ENCODE measurements at regions not wholly inside any gene's neighbourhood (a gene's known extent, or its start where the extent isn't known, plus 50 kb on each side); places are given as distances from the start of the nearest gene placed in this dataset.

DNA sequence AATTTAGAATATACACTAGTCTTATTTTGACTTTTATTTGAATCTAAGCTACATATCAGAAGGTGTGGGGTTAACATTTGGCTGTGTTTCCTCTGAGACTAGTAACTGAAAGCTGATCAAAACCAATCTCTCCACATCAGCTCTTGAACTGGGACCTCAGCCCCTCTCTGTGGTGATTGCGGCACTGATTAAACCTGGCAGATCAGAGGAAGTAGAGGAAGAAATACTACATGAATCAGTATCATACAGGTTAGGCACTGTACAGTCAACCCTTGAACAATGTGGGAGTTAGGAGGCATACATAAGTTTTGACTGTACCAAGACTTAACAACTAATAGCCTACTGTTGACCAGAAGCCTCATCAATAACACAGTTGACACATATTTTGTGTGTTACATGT is 122.5 kb upstream of the C1orf87 start:
- 92% methylated on average over 1 of the region's 1 CpG; no CpG with 5 or more reads in 1 of the 2 experiments for WGBS, 2 experiments (ENCODE audit: extremely low coverage in 1 of 2, insufficient coverage in 1 of 2, insufficient read length in 1 of 2, insufficient replicate concordance in 2 of 2, low coverage in 1 of 2, low lambda C conversion rate in 2 of 2, missing lambda C conversion rate in 1 of 2)
- H2BK12ac ChIP-seq (ENCODE audit: low read depth, low read length), result no peak overlapping the region
- no peaks in the 10 kb centered on the region for H3K23me2 ChIP-seq (ENCODE audit: low read depth, low read length)
- no peak overlapping the region for H2AK5ac ChIP-seq (ENCODE audit: low read depth, low read length)
- TF ChIP-seq POLR2A (IDR thresholded peaks at IDR 0.05; ENCODE audit: control extremely low read depth in 1 of 2, low read depth in 2 of 2, low read length in 2 of 2) (no peak), HDAC2 (IDR thresholded peaks at IDR 0.05; ENCODE audit: borderline replicate concordance in 1 of 2, low read depth in 2 of 2, low read length in 2 of 2) (no peak), SRF (IDR thresholded peaks at IDR 0.05; ENCODE audit: low read depth, low read length) (no peak), TAF7 (optimal IDR thresholded peaks at IDR 0.05; ENCODE audit: borderline replicate concordance, low read depth, low read length) (no peak), RBBP5 (IDR thresholded peaks at IDR 0.05; ENCODE audit: borderline replicate concordance, low read depth, low read length) (no peak), HDAC6 (IDR thresholded peaks at IDR 0.05; ENCODE audit: low read depth, low read length) (no peak), BRCA1 (IDR thresholded peaks at IDR 0.05; ENCODE audit: low read depth, low read length) (no peak), KDM1A (IDR thresholded peaks at IDR 0.05; ENCODE audit: borderline replicate concordance, low read length) (no peak), EGR1 (IDR thresholded peaks at IDR 0.05; ENCODE audit: borderline replicate concordance, low read depth, low read length) (no peak), GABPA (IDR thresholded peaks at IDR 0.05; ENCODE audit: borderline replicate concordance, insufficient read depth, low read length) (no peak), YY1 (IDR thresholded peaks at IDR 0.05; ENCODE audit: low read depth, low read length) (no peak), SIRT6 (IDR thresholded peaks at IDR 0.05; ENCODE audit: low read length) (no peak)
- TF ChIP-seq, protein P1, sequence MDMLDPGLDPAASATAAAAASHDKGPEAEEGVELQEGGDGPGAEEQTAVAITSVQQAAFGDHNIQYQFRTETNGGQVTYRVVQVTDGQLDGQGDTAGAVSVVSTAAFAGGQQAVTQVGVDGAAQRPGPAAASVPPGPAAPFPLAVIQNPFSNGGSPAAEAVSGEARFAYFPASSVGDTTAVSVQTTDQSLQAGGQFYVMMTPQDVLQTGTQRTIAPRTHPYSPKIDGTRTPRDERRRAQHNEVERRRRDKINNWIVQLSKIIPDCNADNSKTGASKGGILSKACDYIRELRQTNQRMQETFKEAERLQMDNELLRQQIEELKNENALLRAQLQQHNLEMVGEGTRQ (IDR thresholded peaks at IDR 0.05; ENCODE audit: low read length), result no peak
- TF ChIP-seq, protein P2, sequence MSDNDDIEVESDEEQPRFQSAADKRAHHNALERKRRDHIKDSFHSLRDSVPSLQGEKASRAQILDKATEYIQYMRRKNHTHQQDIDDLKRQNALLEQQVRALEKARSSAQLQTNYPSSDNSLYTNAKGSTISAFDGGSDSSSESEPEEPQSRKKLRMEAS (IDR thresholded peaks at IDR 0.05), result no peak
- H3K14ac ChIP-seq (ENCODE audit: insufficient read length), result no peak overlapping the region
- no peak overlapping the region for H2BK5ac ChIP-seq (ENCODE audit: low read depth, low read length)
- no peak for DNase-seq (ENCODE audit: low read depth in 1 of 2, low spot score in 2 of 2)
- no peak overlapping the region for H4K8ac ChIP-seq (ENCODE audit: extremely low read depth, insufficient read depth, low read length)
- H3K27ac ChIP-seq (ENCODE audit: low read depth, low read length), result no peak overlapping the region
- H4K91ac ChIP-seq (replicated peaks; ENCODE audit: insufficient read length, low read length), result no peak overlapping the region
- H3K18ac ChIP-seq (ENCODE audit: extremely low read depth, low read length), result no peak overlapping the region
- no peak overlapping the region for H2AFZ ChIP-seq (ENCODE audit: low read length)
- no peak overlapping the region for H3K23ac ChIP-seq (ENCODE audit: insufficient read length)
- FAIRE-seq, result no peak
- H3K56ac ChIP-seq (replicated peaks; ENCODE audit: insufficient read length, low read depth, low read length), result no peak overlapping the region
- no peak overlapping the region for H3K4ac ChIP-seq (replicated peaks; ENCODE audit: insufficient read length, low read depth, low read length)
- no peaks in the 10 kb centered on the region for H3K79me2 ChIP-seq (ENCODE audit: control insufficient read depth in 1 of 2, insufficient read depth in 2 of 2, low read length in 2 of 2)
- H2BK20ac ChIP-seq (ENCODE audit: low read length), result no peak overlapping the region
- no peaks in the 10 kb centered on the region for H3K4me1 ChIP-seq (replicated peaks in 1 of 4; ENCODE audit: control insufficient read depth in 3 of 4, insufficient read depth in 4 of 4, low read length in 3 of 4)
- POLR2A ChIA-PET (ENCODE audit: partially characterized antibody), result no interaction called here
- no peaks in the 10 kb centered on the region for H3K36me3 ChIP-seq (ENCODE audit: control insufficient read depth in 2 of 4, insufficient read depth in 4 of 4, low read length in 3 of 4)
- no peaks in the 10 kb centered on the region for H3K9me3 ChIP-seq (ENCODE audit: insufficient read depth in 2 of 2, low read depth in 1 of 2, low read length in 1 of 2)
- H2BK120ac ChIP-seq (replicated peaks; ENCODE audit: low read depth, low read length), result no peak overlapping the region
- H4K20me1 ChIP-seq (replicated peaks in 1 of 2; ENCODE audit: control insufficient read depth in 1 of 2, insufficient read depth in 2 of 2, low read length in 2 of 2), result no peaks in the 10 kb centered on the region
- H2BK15ac ChIP-seq (ENCODE audit: low read length), result no peak overlapping the region
- no peak overlapping the region for H3K4me2 ChIP-seq (ENCODE audit: insufficient read depth in 1 of 2, low read depth in 2 of 2, low read length in 2 of 2)
- H4K5ac ChIP-seq (ENCODE audit: insufficient read length, low read depth, low read length), result no peak overlapping the region
- H3K79me1 ChIP-seq (ENCODE audit: low read depth, low read length), result no peaks in the 10 kb centered on the region
- CTCF ChIA-PET (ENCODE audit: partially characterized antibody), result interaction anchor here (1.5 kb wide), 1 partner anchor 85 kb away, joined by 3 read pairs; no protein-coding TSS in a partner anchor
- no peaks in the 10 kb centered on the region for H3K27me3 ChIP-seq (replicated peaks in 1 of 4; ENCODE audit: control insufficient read depth in 3 of 4, extremely low read depth in 1 of 4, insufficient read depth in 3 of 4, low read length in 3 of 4)
- no peak overlapping the region for H3K9ac ChIP-seq (replicated peaks in 1 of 4; ENCODE audit: extremely low read depth in 1 of 4, low read depth in 3 of 4, low read length in 3 of 4)
- H3K4me3 ChIP-seq (ENCODE audit: extremely low read depth in 1 of 4, insufficient read depth in 2 of 4, low read depth in 3 of 4, low read length in 4 of 4), result no peak overlapping the region
